HG02852 (cell line): ENCODE measurements at regions not wholly inside any gene's neighbourhood (a gene's known extent, or its start where the extent isn't known, plus 50 kb on each side); places are given as distances from the start of the nearest gene placed in this dataset.
"Not testable (repeated sequence)": the region's sequence is repeated elsewhere in the genome, so short reads cannot be mapped to it uniquely, and the experiment has no call there.

Source experiments
- ATAC-seq: cut with Tn5 transposase; IDR thresholded peaks from one replicate; pipeline ENCODE4 v1.9.1; 2021; ENCODE audit warnings: mild to moderate bottlenecking, moderate library complexity; ENCODE audit not compliant: unreplicated experiment

GRCh38 chr4:177177541-177178081 lies 132.1 kb upstream of the NEIL3 start:
- no peak for ATAC-seq

GRCh38 chr4:177178246-177178645 lies 131.4 kb upstream of the NEIL3 start:
- ATAC-seq = no peak

- no peak for ATAC-seq
These were observed 127.5 kb upstream of the NEIL3 start for GRCh38 chr4:177182166-177182565.

- no peak for ATAC-seq
These were observed 126.9 kb upstream of the NEIL3 start for GRCh38 chr4:177182728-177183127.

GRCh38 chr4:177185151-177185550 lies 124.5 kb upstream of the NEIL3 start:
- no peak for ATAC-seq

GRCh38 chr4:177185579-177185978 lies 124.1 kb upstream of the NEIL3 start:
- ATAC-seq = no peak

GRCh38 chr4:177187371-177187770 lies 122.3 kb upstream of the NEIL3 start:
- no peak for ATAC-seq

- ATAC-seq = no peak
These were observed 118.6 kb upstream of the NEIL3 start for GRCh38 chr4:177190995-177191580.

GRCh38 chr4:177191586-177191985 lies 118.1 kb upstream of the NEIL3 start:
- no peak for ATAC-seq

- ATAC-seq = no peak
These were observed 117.7 kb upstream of the NEIL3 start for GRCh38 chr4:177191991-177192390.

- ATAC-seq = not testable (repeated sequence)
These were observed 116.5 kb upstream of the NEIL3 start for GRCh38 chr4:177193024-177193715.

- ATAC-seq = no peak
These were observed 114.8 kb upstream of the NEIL3 start for GRCh38 chr4:177194906-177195305.

- no peak for ATAC-seq
These were observed 113.1 kb upstream of the NEIL3 start for GRCh38 chr4:177196615-177197014.

GRCh38 chr4:177201614-177202013 lies 108.1 kb upstream of the NEIL3 start:
- no peak for ATAC-seq

GRCh38 chr4:177204126-177204525 lies 105.5 kb upstream of the NEIL3 start:
- no peak for ATAC-seq

- ATAC-seq = no peak
These were observed 94.7 kb upstream of the NEIL3 start for GRCh38 chr4:177214935-177215334.

GRCh38 chr4:177220376-177220775 lies 89.3 kb upstream of the NEIL3 start:
- ATAC-seq = no peak

GRCh38 chr4:177222781-177223180 lies 86.9 kb upstream of the NEIL3 start:
- no peak for ATAC-seq

GRCh38 chr4:177225605-177226004 lies 84.1 kb upstream of the NEIL3 start:
- peak; percentile 83 for ATAC-seq

GRCh38 chr4:177227636-177228035 lies 82.0 kb upstream of the NEIL3 start:
- ATAC-seq = no peak

- ATAC-seq = no peak
These were observed 81.1 kb upstream of the NEIL3 start for GRCh38 chr4:177228599-177228998.

- no peak for ATAC-seq
These were observed 80.3 kb upstream of the NEIL3 start for GRCh38 chr4:177229331-177229730.

- no peak for ATAC-seq
These were observed 77.2 kb upstream of the NEIL3 start for GRCh38 chr4:177232473-177232872.
